HepG2 (cell line): ENCODE measurements at regions not wholly inside any gene's neighbourhood (a gene's known extent, or its start where the extent isn't known, plus 50 kb on each side); places are given as distances from the start of the nearest gene placed in this dataset.

Experiments
- CTCF ChIP-seq: sonication (generic); formaldehyde crosslinking; IDR thresholded peaks from 2 replicates; pipeline ENCODE4 v1.5.0; 2020; ENCODE audit warnings: mild to moderate bottlenecking, missing genetic modification reagents, moderate library complexity
- HDAC2 ChIP-seq: sonication (generic); formaldehyde crosslinking; IDR thresholded peaks from 2 replicates; pipeline ENCODE4 v1.4.0; 2020; ENCODE audit warnings: missing genetic modification reagents
- POLR2AphosphoS5 ChIP-seq: IDR thresholded peaks from 2 replicates; pipeline ENCODE4 v1.6.1; 2012; ENCODE audit warnings: low read depth, low read length
- PTBP1 ChIP-seq: fragments of 200-400 bp; formaldehyde crosslinking; IDR thresholded peaks from 2 replicates; pipeline ENCODE4 v1.6.1; 2018; ENCODE audit warnings: low read length, low read depth; ENCODE audit not compliant: poor library complexity, severe bottlenecking
- SP1 ChIP-seq, 2 experiments: fragments of 450-650 bp in 1 of 2; sonication (generic) in 1 of 2; formaldehyde crosslinking in 1 of 2; IDR thresholded peaks; 2 replicates each; pipeline versions ENCODE4 v1.4.0 to v1.6.1; 2016 to 2020; ENCODE audit warnings: missing genetic modification reagents in 1 of 2
- ZIK1 ChIP-seq: sonication (generic); formaldehyde crosslinking; IDR thresholded peaks from 2 replicates; pipeline ENCODE4 v1.5.0; 2020; ENCODE audit warnings: mild to moderate bottlenecking, low read depth, missing genetic modification reagents, borderline replicate concordance
- ZNF12 ChIP-seq: sonication (generic); formaldehyde crosslinking; IDR thresholded peaks from 2 replicates; pipeline ENCODE4 v1.5.0; 2020; ENCODE audit warnings: missing genetic modification reagents
- ZNF124 ChIP-seq: sonication (generic); formaldehyde crosslinking; IDR thresholded peaks from 2 replicates; pipeline ENCODE4 v1.4.0; 2020; ENCODE audit warnings: missing genetic modification reagents
- ZNF205 ChIP-seq: IDR thresholded peaks from 2 replicates; pipeline ENCODE4 v1.6.1; 2018; ENCODE audit warnings: missing biosample characterization, missing genetic modification reagents
- ZNF333 ChIP-seq: sonication (generic); formaldehyde crosslinking; IDR thresholded peaks from 2 replicates; pipeline ENCODE4 v1.4.0; 2020; ENCODE audit warnings: mild to moderate bottlenecking, missing genetic modification reagents, borderline replicate concordance
- ZNF564 ChIP-seq: sonication (generic); formaldehyde crosslinking; IDR thresholded peaks from 2 replicates; pipeline ENCODE4 v1.8.1; 2023; ENCODE audit warnings: mild to moderate bottlenecking, missing genetic modification reagents

- no peak for TF ChIP-seq ZNF564 (CRISPR knock-in tag)
- no peak for TF ChIP-seq POLR2AphosphoS5
- no peak for TF ChIP-seq ZIK1 (CRISPR knock-in tag)
- TF ChIP-seq PTBP1 = no peak
- TF ChIP-seq ZNF12 (CRISPR knock-in tag) = no peak
- TF ChIP-seq ZNF205 (CRISPR knock-in tag) = no peak
- no peak for TF ChIP-seq CTCF
- no peak for TF ChIP-seq ZNF333 (CRISPR knock-in tag)
- TF ChIP-seq SP1 (IDR thresholded peaks at IDR 0.05) = no peak
- no peak for TF ChIP-seq SP1 (CRISPR knock-in tag; IDR thresholded peaks at IDR 0.05)
- no peak for TF ChIP-seq HDAC2
- no peak for TF ChIP-seq ZNF124
Observed at GRCh38 chr1:83130886-83131691, 867.8 kb downstream of the TTLL7 start.
